Esophagus (tissue), 2 donors: ENCODE measurements at regions not wholly inside any gene's neighbourhood (a gene's known extent, or its start where the extent isn't known, plus 50 kb on each side); places are given as distances from the start of the nearest gene placed in this dataset.
"Not testable (repeated sequence)": the region's sequence is repeated elsewhere in the genome, so short reads cannot be mapped to it uniquely, and the experiment has no call there.

ENCODE experiments used
- H3K27ac ChIP-seq, 2 donors: one replicate each; pipeline ENCODE4 v1.5.1; 2013; ENCODE audit warnings: low read depth in 2 of 2, mild to moderate bottlenecking in 2 of 2, inconsistent platforms in 1 of 2, low read length in 1 of 2, moderate library complexity in 1 of 2
- H3K27me3 ChIP-seq, 2 donors: one replicate each; pipeline ENCODE4 v1.6.1; 2013; ENCODE audit warnings: low read length in 2 of 2, control low read depth in 1 of 2, mild to moderate bottlenecking in 1 of 2; ENCODE audit not compliant: insufficient read depth in 2 of 2, control insufficient read depth in 1 of 2
- H3K36me3 ChIP-seq, 2 donors: one replicate each; pipeline ENCODE4 v1.6.1; 2013; ENCODE audit warnings: low read length in 1 of 2; ENCODE audit not compliant: control insufficient read depth in 2 of 2, insufficient read depth in 2 of 2
- H3K4me1 ChIP-seq, 2 donors: one replicate each; pipeline ENCODE4 v1.6.1; 2013; ENCODE audit warnings: low read length in 1 of 2; ENCODE audit not compliant: control insufficient read depth in 2 of 2, insufficient read depth in 2 of 2
- H3K4me3 ChIP-seq, 2 donors: one replicate each; pipeline ENCODE4 v1.5.1; 2013; ENCODE audit warnings: low read length in 2 of 2, mild to moderate bottlenecking in 2 of 2, low read depth in 1 of 2, moderate library complexity in 1 of 2
- H3K9me3 ChIP-seq, 2 donors: one replicate each; pipeline ENCODE4 v1.6.1; 2013; ENCODE audit warnings: mild to moderate bottlenecking in 2 of 2, low read depth in 1 of 2, low read length in 1 of 2, moderate library complexity in 1 of 2; ENCODE audit not compliant: control insufficient read depth in 2 of 2, insufficient read depth in 1 of 2
- whole genome bisulfite sequencing, 2 donors: extraction: QIAGEN DNeasy Blood & Tissue Kit; methylation state at CpG; one replicate each; pipeline ENCODE4 v1.1.7; 2013; 5-methylcytosine and 5-hydroxymethylcytosine counted together
- donor health status: healthy with polysubstance abuse.
- donor health status: Bipolar disorder and iron deficiency.

DNA sequence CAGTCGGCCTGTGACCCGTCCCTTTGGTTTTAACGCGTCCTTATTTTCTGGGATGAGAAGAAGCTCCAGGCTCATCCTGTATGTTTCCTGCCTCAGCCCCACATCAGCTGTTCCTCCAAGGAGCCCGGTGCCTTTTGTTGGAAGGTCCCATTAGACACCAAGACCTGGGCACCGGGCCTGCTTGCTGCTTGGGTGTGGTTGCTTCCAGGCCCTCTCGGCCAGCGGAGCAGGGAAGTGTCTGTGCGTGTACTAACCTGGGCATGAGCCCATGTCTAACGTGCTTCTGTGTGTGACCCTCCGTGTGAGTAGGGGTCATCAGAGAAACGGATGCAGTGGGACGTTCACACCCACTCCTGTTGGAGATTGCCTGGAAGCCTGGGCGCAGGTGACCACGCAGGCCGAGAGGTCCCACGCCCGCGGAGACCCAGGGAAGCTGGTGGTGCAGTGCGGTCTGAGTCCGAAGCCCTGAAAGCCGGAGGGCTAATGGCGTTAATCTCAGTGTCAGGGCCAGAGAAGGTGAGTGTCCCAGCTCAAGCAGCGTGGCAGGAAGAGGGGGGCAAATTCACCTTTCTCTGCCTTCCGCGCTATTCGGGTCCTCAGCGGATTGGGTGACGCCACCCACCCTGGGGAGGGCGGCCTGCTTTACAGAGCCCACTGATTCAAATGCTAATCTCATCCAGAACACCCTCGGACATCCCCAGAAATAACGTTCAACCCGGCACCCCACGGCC is 131.3 kb downstream of the KIF26A start:
- WGBS, 2 donors = 86 to 94% methylated on average over 28 to 34 of the region's 34 CpGs
- H3K9me3 ChIP-seq, H3K36me3 ChIP-seq, H3K4me1 ChIP-seq, H3K4me3 ChIP-seq, H3K27me3 ChIP-seq, H3K27ac ChIP-seq: not testable (repeated sequence)

- 52 to 74% methylated on average over 1 of the region's 1 CpG for WGBS, 2 donors
- no peaks in the 10 kb centered on the region for H3K36me3 ChIP-seq
- no peak overlapping the region for H3K27ac ChIP-seq
- peaks cover 0 to 2% of the 10 kb centered on the region in 2 donors for H3K9me3 ChIP-seq
- peaks cover 0 to 4% of the 10 kb centered on the region in 2 donors for H3K4me1 ChIP-seq
- H3K27me3 ChIP-seq = no peaks in the 10 kb centered on the region
- no peak overlapping the region for H3K4me3 ChIP-seq
These were observed 133.0 kb downstream of the KIF26A start for GRCh38 chr14:104271391-104271790.

- H3K9me3 ChIP-seq = no peaks in the 10 kb centered on the region
- H3K4me3 ChIP-seq = no peak overlapping the region
- no peaks in the 10 kb centered on the region for H3K36me3 ChIP-seq
- H3K4me1 ChIP-seq = peaks cover 0 to 4% of the 10 kb centered on the region in 2 donors
- H3K27me3 ChIP-seq = no peaks in the 10 kb centered on the region
- no peak overlapping the region for H3K27ac ChIP-seq
- WGBS, 2 donors = 58 to 60% methylated on average over 9 of the region's 9 CpGs
These were observed 136.4 kb downstream of the KIF26A start for GRCh38 chr14:104274806-104275205.

DNA sequence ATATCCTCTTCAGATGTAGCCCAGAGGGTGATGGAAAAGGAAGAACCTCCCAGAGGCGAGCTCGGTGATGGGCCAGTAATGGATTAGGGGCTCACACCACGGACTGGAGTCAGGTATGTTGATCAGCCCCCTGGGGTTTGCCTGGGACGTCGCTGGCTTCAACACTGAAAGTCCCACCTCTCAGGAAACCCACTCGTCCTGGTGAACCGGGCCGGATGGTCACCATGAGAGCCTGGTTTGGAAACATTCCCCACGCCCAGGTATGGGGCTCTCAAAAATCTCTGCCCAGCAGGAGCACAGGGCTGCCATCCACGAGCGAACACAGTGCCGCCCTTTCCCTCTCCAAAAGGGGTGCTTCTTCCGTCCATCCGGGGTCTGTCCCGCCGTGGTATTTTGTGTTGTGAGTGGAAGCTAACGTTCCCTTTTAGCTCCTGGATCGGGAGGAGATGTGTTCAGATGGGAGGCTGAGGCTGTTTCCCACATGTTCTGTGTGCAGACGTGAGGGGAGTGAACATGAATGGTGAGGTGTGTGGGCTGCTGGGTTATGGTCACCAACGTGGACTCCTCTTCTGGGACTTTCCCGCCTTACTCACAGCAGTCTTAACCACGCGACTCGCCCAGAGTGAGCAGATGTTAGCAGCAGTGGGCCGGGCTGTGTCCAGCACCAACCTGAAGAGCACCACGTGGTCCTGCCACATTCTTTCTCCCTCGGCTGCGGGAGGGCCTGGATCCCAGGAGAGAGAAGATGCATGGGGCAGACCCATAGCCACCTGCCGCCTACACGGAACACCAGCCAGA is 139.2 kb downstream of the KIF26A start:
- Histone ChIP-seq H3K9me3 (no peaks in the 10 kb centered on the region), H3K4me1 (peaks cover 0 to 4% of the 10 kb centered on the region in 2 donors), H3K36me3 (no peaks in the 10 kb centered on the region), H3K27ac (no peak overlapping the region), H3K27me3 (no peaks in the 10 kb centered on the region), H3K4me3 (no peak overlapping the region)
- WGBS, 2 donors = 83% methylated on average over 30 of the region's 30 CpGs

DNA sequence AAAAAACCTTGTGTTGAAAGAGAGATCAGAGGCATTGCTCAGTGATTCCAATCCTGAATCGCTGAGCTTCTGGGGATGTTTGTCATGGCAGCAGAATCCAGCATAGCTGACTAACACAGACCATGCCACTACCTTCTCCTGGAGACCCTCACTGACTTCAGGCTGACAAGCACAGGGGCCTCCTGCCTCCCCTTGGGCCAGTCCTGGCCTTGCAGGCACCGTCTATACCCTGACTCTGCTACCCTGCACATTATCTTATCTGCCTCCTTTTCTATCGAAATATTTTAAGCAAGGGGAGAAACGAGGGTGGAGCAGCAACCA is 139.8 kb downstream of the KIF26A start:
- WGBS, 2 donors = 76 to 79% methylated on average over 4 of the region's 4 CpGs
- Histone ChIP-seq H3K36me3 (no peaks in the 10 kb centered on the region), H3K4me1 (peaks cover 0 to 4% of the 10 kb centered on the region in 2 donors), H3K9me3 (no peaks in the 10 kb centered on the region), H3K4me3 (no peak overlapping the region), H3K27ac (no peak overlapping the region), H3K27me3 (no peaks in the 10 kb centered on the region)

- peaks cover 0 to under 1% of the 10 kb centered on the region in 2 donors for H3K4me1 ChIP-seq
- H3K27me3 ChIP-seq = no peaks in the 10 kb centered on the region
- no peak overlapping the region for H3K4me3 ChIP-seq
- WGBS, 2 donors = 86 to 88% methylated on average over 32 of the region's 32 CpGs
- no peaks in the 10 kb centered on the region for H3K36me3 ChIP-seq
- no peak overlapping the region for H3K27ac ChIP-seq
- no peaks in the 10 kb centered on the region for H3K9me3 ChIP-seq
These were observed 141.9 kb downstream of the KIF26A start for GRCh38 chr14:104280085-104280901.

GRCh38 chr14:104280902-104281767 is 142.7 kb downstream of the KIF26A start:
- no peak overlapping the region for H3K27ac ChIP-seq
- no peaks in the 10 kb centered on the region for H3K4me1 ChIP-seq
- no peaks in the 10 kb centered on the region for H3K27me3 ChIP-seq
- no peaks in the 10 kb centered on the region for H3K9me3 ChIP-seq
- H3K36me3 ChIP-seq = no peaks in the 10 kb centered on the region
- H3K4me3 ChIP-seq = no peak overlapping the region
- WGBS, 2 donors = 80 to 83% methylated on average over 23 to 24 of the region's 24 CpGs

DNA sequence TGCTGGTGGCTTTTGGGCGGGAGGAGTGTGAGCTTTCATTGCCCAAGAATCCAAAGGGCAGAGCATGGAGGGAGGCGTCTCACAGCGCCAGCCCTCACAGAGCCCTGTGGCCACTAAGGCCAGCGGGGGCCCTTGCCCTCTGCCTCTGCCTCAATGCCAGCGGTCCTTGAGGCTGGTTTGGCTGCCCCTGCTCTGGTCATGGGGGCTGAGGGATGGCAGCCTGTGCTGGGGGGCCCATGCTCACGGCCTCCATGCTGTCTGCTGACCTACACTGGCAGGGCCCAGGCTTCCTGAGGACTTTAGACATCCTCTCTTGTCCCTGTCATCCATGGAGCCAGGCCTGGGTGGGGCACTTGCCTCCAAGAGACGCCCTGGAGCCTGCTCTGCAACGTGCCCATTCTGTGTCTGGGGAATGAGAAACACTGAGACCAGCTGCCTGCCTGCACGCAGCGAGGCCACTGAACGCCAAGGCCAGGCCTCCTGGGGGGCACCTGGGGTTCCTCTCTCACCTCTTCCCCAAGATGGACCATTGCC is 143.4 kb downstream of the KIF26A start:
- no peaks in the 10 kb centered on the region for H3K27me3 ChIP-seq
- H3K27ac ChIP-seq = no peak overlapping the region
- no peaks in the 10 kb centered on the region for H3K9me3 ChIP-seq
- no peak overlapping the region for H3K4me3 ChIP-seq
- WGBS, 2 donors = 78 to 82% methylated on average over 10 to 11 of the region's 11 CpGs
- no peaks in the 10 kb centered on the region for H3K4me1 ChIP-seq
- no peaks in the 10 kb centered on the region for H3K36me3 ChIP-seq
